NCI-H146 treated with DMSO at 0.1 percent for 48 hours (cell line): ENCODE measurements at regions not wholly inside any gene's neighbourhood (a gene's known extent, or its start where the extent isn't known, plus 50 kb on each side); places are given as distances from the start of the nearest gene placed in this dataset.

ENCODE experiments used
- DNase-seq: peaks from one replicate; lab custom pipeline; 2025; ENCODE audit not compliant: unreplicated experiment; lab: John Stamatoyannopoulos, UW

DNA sequence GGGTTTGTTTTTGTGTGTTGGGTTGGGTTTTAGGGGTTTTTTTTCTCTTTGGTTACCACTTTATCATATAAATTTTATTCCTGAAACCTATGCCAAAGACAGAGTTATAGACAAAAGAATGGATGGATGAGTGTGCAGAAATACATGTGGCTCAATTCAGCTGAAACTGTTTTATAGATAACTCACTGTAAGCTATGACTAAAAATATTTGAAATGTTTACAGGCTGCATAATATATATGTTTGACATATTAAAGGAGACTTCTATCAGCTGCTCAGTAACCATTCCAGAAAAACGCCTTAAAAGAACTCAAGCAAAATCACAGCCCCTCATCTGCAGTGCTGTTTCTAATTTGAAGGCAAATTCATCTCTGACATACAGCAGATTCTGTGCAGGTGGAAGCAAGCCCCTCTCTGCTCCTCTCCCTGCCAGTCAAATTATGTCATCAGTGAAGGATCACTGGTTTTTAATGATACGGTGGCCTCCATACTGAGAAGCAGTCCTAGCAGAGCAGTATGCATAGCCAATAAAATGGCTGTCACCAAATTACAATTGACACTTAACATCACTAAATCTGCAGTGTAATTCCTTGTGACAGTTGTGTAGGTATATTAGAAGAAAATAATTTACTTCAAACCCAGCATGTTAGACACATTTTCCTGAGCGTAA, 301.6 kb downstream of the NR2F1-AS1 start:
- peak; percentile 35 for DNase-seq

- no peak for DNase-seq
Observed at GRCh38 chr5:93278896-93279295, 302.1 kb downstream of the NR2F1-AS1 start.

- DNase-seq = no peak
Observed at GRCh38 chr5:93277051-93277450, 304.0 kb downstream of the NR2F1-AS1 start.

DNA sequence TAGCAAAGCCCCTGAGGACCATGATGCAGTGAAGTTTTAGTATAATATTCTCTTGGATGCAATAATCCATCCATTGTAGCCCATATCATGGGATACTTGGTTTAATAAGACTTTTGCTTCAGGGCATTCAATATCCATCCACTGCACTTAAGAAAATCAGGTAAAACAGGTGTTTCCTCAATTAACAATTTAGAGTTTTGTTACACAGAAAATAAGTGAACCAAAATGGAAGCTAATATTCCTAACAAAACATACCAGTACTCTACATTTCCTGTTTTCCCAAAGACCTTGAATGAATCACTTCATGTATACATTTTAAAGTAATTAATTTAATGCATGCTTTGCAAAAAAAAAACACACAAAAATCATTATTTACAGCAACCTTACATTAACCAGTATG, 305.6 kb downstream of the NR2F1-AS1 start:
- no peak for DNase-seq

DNA sequence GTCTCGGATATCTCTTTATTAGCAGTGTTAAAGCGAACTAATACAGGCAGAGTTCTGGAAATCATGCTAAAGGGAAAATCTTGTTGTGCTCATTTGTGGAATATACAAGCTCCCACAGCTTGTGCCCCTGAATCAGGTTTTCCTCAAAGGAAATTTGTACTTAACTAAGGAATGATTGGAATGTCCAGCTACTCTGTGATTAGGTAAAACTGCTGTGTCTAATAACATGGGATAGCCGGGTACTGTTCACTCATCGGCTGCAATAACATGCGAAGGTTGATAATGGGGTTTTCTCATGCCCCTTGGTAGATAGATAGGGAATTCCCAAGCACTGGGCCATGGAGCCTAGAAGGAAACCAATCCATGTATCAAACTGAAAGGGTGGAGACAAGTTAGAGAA, 306.7 kb downstream of the NR2F1-AS1 start:
- no peak for DNase-seq

GRCh38 chr5:93273176-93273575, 307.8 kb downstream of the NR2F1-AS1 start:
- DNase-seq = no peak

GRCh38 chr5:93272108-93272507, 308.9 kb downstream of the NR2F1-AS1 start:
- no peak for DNase-seq

GRCh38 chr5:93267736-93268135, 313.3 kb downstream of the NR2F1-AS1 start:
- no peak for DNase-seq

- DNase-seq = no peak
Observed at GRCh38 chr5:93267276-93267675, 313.7 kb downstream of the NR2F1-AS1 start.

GRCh38 chr5:93257616-93258015, 323.4 kb downstream of the NR2F1-AS1 start:
- DNase-seq = no peak

DNA sequence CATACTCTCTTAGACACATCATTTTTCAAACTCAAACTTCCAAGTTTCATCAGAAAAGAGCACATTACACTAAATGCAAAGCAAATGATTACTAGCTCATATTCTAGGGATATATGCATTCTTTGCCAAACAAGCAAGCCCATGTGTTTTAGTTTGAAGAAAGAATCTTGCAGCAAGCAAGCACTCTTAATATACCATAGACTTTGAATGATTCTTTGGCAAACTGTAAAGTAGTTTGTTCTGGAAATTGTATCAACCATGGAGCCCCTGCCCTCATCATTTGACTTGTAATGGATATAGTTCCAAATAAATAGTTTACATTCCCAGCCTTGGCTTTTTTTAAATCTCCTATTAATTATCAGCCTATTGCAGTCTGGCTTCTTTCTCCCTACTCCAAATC, 325.2 kb downstream of the NR2F1-AS1 start:
- no peak for DNase-seq

DNA sequence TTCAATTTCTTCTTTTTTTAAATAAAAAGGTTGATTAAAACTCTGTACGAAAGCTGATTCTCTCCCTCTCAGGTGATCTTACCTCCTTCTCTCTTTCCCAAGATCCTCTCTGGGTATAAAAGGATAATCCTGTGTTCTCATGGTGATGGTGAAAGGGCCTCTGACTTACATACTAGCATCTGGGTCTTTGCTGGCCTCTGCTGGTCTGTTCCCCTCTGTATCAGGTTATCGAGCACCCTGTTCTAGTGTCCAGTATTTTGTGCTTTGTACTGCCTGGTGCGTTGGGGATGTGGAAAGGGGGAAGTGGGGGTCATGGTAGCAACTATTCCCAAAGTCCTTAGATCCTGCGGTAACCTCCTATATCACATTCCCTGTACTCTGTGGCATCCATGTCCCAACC, 328.9 kb downstream of the NR2F1-AS1 start:
- DNase-seq = no peak

DNA sequence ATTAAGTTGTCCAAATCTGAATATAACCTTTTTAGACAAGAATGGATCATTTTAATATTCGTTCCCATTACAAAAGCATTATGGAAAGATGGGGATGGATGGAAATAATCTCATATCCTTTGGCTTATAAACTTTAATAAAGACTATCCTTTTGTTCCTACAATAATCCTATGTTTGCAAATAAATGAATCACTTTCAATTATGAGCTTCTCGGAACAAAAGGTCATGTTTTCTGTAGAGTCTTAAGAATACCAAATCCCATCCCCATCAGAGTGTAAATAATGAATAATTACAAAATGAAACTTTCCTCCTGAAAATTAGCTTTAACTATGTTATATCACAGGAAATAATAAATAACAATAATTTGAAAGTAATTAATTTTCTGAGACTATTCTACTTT, 329.7 kb downstream of the NR2F1-AS1 start:
- no peak for DNase-seq

GRCh38 chr5:93250424-93250823, 330.6 kb downstream of the NR2F1-AS1 start:
- DNase-seq = no peak

DNA sequence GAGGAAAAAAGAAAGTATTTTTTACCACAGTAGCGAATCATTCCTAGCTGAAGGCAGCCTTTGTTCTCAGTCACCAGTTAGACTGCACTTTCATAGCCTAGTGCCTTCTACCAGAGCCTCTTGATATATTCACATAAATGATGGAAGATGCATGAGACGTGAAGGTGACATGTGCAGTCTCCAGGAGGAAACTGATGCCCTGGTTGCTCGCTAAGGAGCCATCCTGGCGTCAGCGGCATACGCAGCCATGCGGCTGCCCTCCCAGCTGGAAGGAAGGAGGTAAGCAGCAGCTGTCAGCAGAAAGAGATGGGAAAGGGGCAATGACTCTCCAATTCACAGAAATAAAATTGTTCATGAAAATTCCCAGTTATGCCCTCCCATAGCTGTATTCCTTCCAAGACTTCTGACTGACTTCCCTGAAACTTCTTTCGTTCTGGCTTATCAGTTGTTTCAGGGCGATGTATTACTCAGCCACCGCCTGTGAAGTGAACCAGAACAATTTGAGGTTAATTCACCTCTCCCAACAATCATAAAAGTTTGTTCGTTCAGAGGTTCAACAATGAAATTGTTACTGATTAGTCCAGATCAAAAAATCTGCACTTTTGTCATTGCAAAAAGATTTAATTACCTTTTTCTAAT, 331.2 kb downstream of the NR2F1-AS1 start:
- DNase-seq = no peak

DNA sequence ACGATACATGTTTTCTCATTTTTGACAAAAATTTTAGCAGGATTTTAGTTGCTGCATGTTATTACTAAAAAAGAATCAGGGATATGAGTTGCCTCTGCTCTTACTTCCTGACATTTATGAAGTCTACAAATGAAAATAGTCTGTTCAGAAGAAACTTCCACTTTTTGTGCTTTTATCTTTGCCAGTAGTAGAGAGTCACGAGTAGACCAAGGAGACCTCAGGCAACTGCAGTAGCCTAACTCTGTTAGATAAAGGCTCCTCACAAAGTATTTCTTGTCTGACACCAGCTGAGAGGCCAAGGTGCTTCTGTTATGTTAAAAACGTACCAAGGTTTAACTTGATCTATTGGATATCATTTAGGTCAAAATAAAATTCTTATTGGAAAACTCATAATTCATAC, 333.9 kb downstream of the NR2F1-AS1 start:
- DNase-seq = no peak

DNA sequence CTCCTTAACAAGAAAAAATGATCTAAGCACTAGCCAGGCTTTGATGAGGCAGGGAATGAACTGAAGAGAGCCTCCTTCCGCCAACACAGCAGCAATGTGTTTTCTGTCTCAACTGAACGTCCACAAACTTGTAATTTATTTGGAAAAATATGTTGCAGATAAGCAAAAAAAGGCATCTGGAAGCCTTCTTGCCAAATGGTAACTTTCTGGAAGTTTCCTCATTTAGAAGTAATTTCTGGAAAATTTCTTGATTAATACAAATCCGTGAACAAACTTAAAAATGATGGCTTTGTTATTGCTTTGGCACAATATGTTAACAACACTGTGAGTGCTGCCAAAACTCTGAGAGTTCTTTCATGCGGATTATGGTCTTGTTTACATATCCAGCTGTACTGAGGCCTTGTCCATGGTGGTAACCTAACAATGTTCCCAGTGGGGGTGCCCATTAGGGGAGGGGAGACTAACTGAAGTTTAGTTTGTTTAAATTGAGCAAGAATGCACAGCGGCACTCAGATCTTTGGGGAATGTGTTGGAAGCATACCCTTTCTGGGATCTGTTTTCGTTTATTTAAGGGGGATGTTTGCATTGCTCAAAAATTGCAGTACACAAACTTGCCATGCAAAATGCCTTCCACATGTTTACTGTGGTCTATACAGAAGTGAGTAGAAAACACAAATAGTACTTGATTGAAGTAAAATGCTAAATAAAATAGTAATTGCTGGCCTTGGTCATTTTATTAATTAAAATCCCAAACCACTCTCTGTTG, 334.7 kb downstream of the NR2F1-AS1 start:
- peak; percentile 38 for DNase-seq

DNA sequence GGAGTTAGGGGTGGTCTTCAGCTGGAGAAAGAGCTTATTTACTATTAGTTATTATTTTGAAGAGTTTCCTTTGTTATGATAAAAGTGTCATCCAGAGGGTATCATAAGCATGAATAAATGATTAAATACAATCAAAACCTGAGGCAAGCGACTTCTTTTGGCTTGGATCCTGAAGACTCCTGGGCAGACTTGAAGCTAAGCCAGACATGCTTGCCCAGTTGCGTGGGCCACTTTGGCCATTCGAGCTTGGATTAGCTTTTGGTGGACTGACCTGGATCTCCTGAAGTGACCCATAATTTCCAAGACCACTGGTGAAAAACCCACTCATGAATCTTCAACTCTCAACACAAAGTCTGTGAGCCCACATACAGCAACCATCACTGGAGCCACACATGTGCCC, 335.8 kb downstream of the NR2F1-AS1 start:
- no peak for DNase-seq

- no peak for DNase-seq
Observed at GRCh38 chr5:93243481-93243880, 337.5 kb downstream of the NR2F1-AS1 start.

GRCh38 chr5:93240228-93240834, 340.7 kb downstream of the NR2F1-AS1 start:
- no peak for DNase-seq

DNA sequence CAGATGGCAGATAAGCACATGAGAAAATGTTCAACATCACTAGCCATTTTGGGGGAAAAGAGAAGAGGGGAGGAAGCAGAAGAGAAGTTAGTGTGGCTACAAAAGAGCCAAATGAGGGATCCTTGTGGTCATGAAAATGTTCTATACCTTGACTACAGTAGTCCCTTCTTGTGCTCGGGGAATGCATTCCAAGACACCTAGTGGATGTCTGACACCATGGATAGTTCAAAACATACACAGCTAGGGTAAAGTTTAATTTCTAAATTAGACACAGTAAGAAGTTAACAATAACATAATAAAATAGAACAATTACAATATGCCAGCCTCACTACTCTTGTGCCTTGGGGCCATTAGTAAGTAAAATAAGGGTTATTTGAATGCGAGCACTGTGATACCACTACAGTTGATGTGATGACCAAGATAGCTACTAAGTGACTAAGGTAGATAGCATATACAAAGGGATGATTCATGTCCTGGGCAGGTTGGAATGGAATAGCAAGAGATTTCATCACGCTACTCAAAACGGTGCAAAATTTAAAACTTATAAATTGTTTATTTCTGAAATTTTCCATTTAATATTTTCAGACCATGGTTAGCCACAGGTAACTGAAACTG, 344.1 kb downstream of the NR2F1-AS1 start:
- DNase-seq = no peak
